Subcutaneous abdominal adipose tissue (tissue), 5 donors: ENCODE measurements at regions not wholly inside any gene's neighbourhood (a gene's known extent, or its start where the extent isn't known, plus 50 kb on each side); places are given as distances from the start of the nearest gene placed in this dataset.

ENCODE experiments used
- H3K27ac ChIP-seq: one replicate; pipeline ENCODE4 v1.7.0; 2013; ENCODE audit warnings: low read depth, mild to moderate bottlenecking, inconsistent platforms, low read length, moderate library complexity
- H3K27me3 ChIP-seq, 5 donors: one replicate each; pipeline ENCODE4 v1.7.0; 2013; ENCODE audit warnings: low read length in 5 of 5, inconsistent platforms in 1 of 5; ENCODE audit not compliant: control insufficient read depth in 5 of 5, insufficient read depth in 4 of 5
- H3K36me3 ChIP-seq, 5 donors: one replicate each; pipeline ENCODE4 v1.7.0; 2013; ENCODE audit warnings: low read length in 5 of 5; ENCODE audit not compliant: control insufficient read depth in 5 of 5, insufficient read depth in 5 of 5
- H3K4me1 ChIP-seq, 5 donors: one replicate each; pipeline ENCODE4 v1.7.0; 2013; ENCODE audit warnings: low read length in 5 of 5, mild to moderate bottlenecking in 3 of 5, moderate library complexity in 1 of 5; ENCODE audit not compliant: control insufficient read depth in 5 of 5, insufficient read depth in 5 of 5
- H3K4me3 ChIP-seq, 5 donors: one replicate each; pipeline ENCODE4 v1.7.0; 2013; ENCODE audit warnings: low read length in 5 of 5, low read depth in 1 of 5
- H3K9ac ChIP-seq, 5 donors: one replicate each; pipeline ENCODE4 v1.7.0; 2013; ENCODE audit warnings: low read length in 5 of 5, mild to moderate bottlenecking in 4 of 5, moderate library complexity in 3 of 5
- H3K9me3 ChIP-seq, 5 donors: one replicate each; pipeline ENCODE4 v1.7.0; 2013; ENCODE audit warnings: low read length in 5 of 5; ENCODE audit not compliant: control insufficient read depth in 5 of 5
- donor health status: healthy.
- donor health status: healthy.
- donor health status: healthy.
- donor health status: healthy.
- donor health status: healthy.

- H3K27ac ChIP-seq = no peak overlapping the region
- H3K9ac ChIP-seq = no peak overlapping the region
- no peak overlapping the region for H3K4me3 ChIP-seq
- no peaks in the 10 kb centered on the region for H3K9me3 ChIP-seq
- no peaks in the 10 kb centered on the region for H3K27me3 ChIP-seq
- H3K36me3 ChIP-seq = no peaks in the 10 kb centered on the region
- no peaks in the 10 kb centered on the region for H3K4me1 ChIP-seq
Observed at GRCh38 chr15:37860896-37861295, 73.5 kb upstream of the TMCO5A start.

- Histone ChIP-seq H3K9me3 (no peaks in the 10 kb centered on the region), H3K36me3 (no peaks in the 10 kb centered on the region), H3K4me3 (no peak overlapping the region), H3K9ac (no peak overlapping the region), H3K4me1 (no peaks in the 10 kb centered on the region), H3K27me3 (no peaks in the 10 kb centered on the region), H3K27ac (no peak overlapping the region)
Observed at GRCh38 chr15:37865687-37866086, 68.8 kb upstream of the TMCO5A start.

- Histone ChIP-seq H3K9ac (no peak overlapping the region), H3K27me3 (no peaks in the 10 kb centered on the region), H3K27ac (no peak overlapping the region), H3K4me3 (no peak overlapping the region), H3K4me1 (peaks cover 0 to 8% (median 5%) of the 10 kb centered on the region in 5 donors), H3K36me3 (no peaks in the 10 kb centered on the region), H3K9me3 (no peaks in the 10 kb centered on the region)
Observed at GRCh38 chr15:37870711-37871110, 63.7 kb upstream of the TMCO5A start.

- H3K4me1 ChIP-seq = peaks cover 0 to 8% (median 5%) of the 10 kb centered on the region in 5 donors
- no peaks in the 10 kb centered on the region for H3K27me3 ChIP-seq
- H3K4me3 ChIP-seq = peak overlapping the region in 2 of 5 donors; percentile 7 to 37
- no peaks in the 10 kb centered on the region for H3K9me3 ChIP-seq
- H3K27ac ChIP-seq = no peak overlapping the region
- H3K36me3 ChIP-seq = no peaks in the 10 kb centered on the region
- peak overlapping the region in 1 of 5 donors; percentile 64 for H3K9ac ChIP-seq
Observed at GRCh38 chr15:37872661-37873060, 61.8 kb upstream of the TMCO5A start.

GRCh38 chr15:37873336-37873735 lies 61.1 kb upstream of the TMCO5A start:
- no peaks in the 10 kb centered on the region for H3K36me3 ChIP-seq
- H3K27me3 ChIP-seq = peaks cover 0 to under 1% (median 0%) of the 10 kb centered on the region in 5 donors
- H3K27ac ChIP-seq = no peak overlapping the region
- no peaks in the 10 kb centered on the region for H3K9me3 ChIP-seq
- H3K9ac ChIP-seq = no peak overlapping the region
- H3K4me3 ChIP-seq = no peak overlapping the region
- peaks cover 0 to 8% (median 5%) of the 10 kb centered on the region in 5 donors for H3K4me1 ChIP-seq

- H3K4me3 ChIP-seq = no peak overlapping the region
- H3K9me3 ChIP-seq = no peaks in the 10 kb centered on the region
- H3K27me3 ChIP-seq = peaks cover 0 to 4% (median 0%) of the 10 kb centered on the region in 5 donors
- peaks cover 0 to 8% (median 5%) of the 10 kb centered on the region in 5 donors for H3K4me1 ChIP-seq
- no peak overlapping the region for H3K27ac ChIP-seq
- H3K9ac ChIP-seq = no peak overlapping the region
- H3K36me3 ChIP-seq = no peaks in the 10 kb centered on the region
Observed at GRCh38 chr15:37876900-37877299, 57.5 kb upstream of the TMCO5A start.

GRCh38 chr15:37877851-37878741 lies 56.3 kb upstream of the TMCO5A start:
- Histone ChIP-seq H3K27me3 (peaks cover 0 to 4% (median 0%) of the 10 kb centered on the region in 5 donors), H3K9ac (no peak overlapping the region), H3K27ac (no peak overlapping the region), H3K9me3 (no peaks in the 10 kb centered on the region), H3K36me3 (no peaks in the 10 kb centered on the region), H3K4me1 (peaks cover 0 to 5% (median 0%) of the 10 kb centered on the region in 5 donors), H3K4me3 (no peak overlapping the region)

- peaks cover 0 to 5% (median 0%) of the 10 kb centered on the region in 5 donors for H3K4me1 ChIP-seq
- H3K27ac ChIP-seq = no peak overlapping the region
- H3K36me3 ChIP-seq = no peaks in the 10 kb centered on the region
- no peak overlapping the region for H3K4me3 ChIP-seq
- no peaks in the 10 kb centered on the region for H3K9me3 ChIP-seq
- peaks cover 0 to 7% (median 0%) of the 10 kb centered on the region in 5 donors for H3K27me3 ChIP-seq
- H3K9ac ChIP-seq = no peak overlapping the region
Observed at GRCh38 chr15:37880009-37880834, 54.2 kb upstream of the TMCO5A start.

- Histone ChIP-seq H3K36me3 (no peaks in the 10 kb centered on the region), H3K4me3 (no peak overlapping the region), H3K9ac (no peak overlapping the region), H3K9me3 (no peaks in the 10 kb centered on the region), H3K27ac (no peak overlapping the region), H3K27me3 (peaks cover 0 to 7% (median 0%) of the 10 kb centered on the region in 5 donors), H3K4me1 (peaks cover 0 to 5% (median 0%) of the 10 kb centered on the region in 5 donors)
Observed at GRCh38 chr15:37880835-37881153, 53.6 kb upstream of the TMCO5A start.
